ENCODE measurements at regions not wholly inside any gene's neighbourhood (a gene's known extent, or its start where the extent isn't known, plus 50 kb on each side); places are given as distances from the start of the nearest gene placed in this dataset.

GRCh38 chr2:14350856-14351255 is 281.7 kb upstream of the LRATD1 start:
- H3K4me3 ChIP-seq (ENCODE audit: extremely low read depth in 1 of 4, insufficient read depth in 2 of 4, low read depth in 3 of 4, low read length in 4 of 4): no peak overlapping the region
- H2BK15ac ChIP-seq (ENCODE audit: low read length): no peak overlapping the region
- H4K91ac ChIP-seq (replicated peaks; ENCODE audit: insufficient read length, low read length): no peak overlapping the region
- no peaks in the 10 kb centered on the region for H4K20me1 ChIP-seq (replicated peaks in 1 of 2; ENCODE audit: control insufficient read depth in 1 of 2, insufficient read depth in 2 of 2, low read length in 2 of 2)
- H3K27me3 ChIP-seq (replicated peaks in 1 of 4; ENCODE audit: control insufficient read depth in 3 of 4, extremely low read depth in 1 of 4, insufficient read depth in 3 of 4, low read length in 3 of 4): no peaks in the 10 kb centered on the region
- no peak overlapping the region for H3K14ac ChIP-seq (ENCODE audit: insufficient read length)
- H2AFZ ChIP-seq (ENCODE audit: low read length): no peak overlapping the region
- H2AK5ac ChIP-seq (ENCODE audit: low read depth, low read length): no peak overlapping the region
- ChIA-PET CTCF (ENCODE audit: partially characterized antibody) (no interaction called here), POLR2A (ENCODE audit: partially characterized antibody) (no interaction called here)
- no peak overlapping the region for H2BK120ac ChIP-seq (replicated peaks; ENCODE audit: low read depth, low read length)
- H3K18ac ChIP-seq (ENCODE audit: extremely low read depth, low read length): no peak overlapping the region
- no peak overlapping the region for H3K56ac ChIP-seq (replicated peaks; ENCODE audit: insufficient read length, low read depth, low read length)
- H3K9ac ChIP-seq (replicated peaks in 1 of 4; ENCODE audit: extremely low read depth in 1 of 4, low read depth in 3 of 4, low read length in 3 of 4): no peak overlapping the region
- H3K4ac ChIP-seq (replicated peaks; ENCODE audit: insufficient read length, low read depth, low read length): no peak overlapping the region
- H4K8ac ChIP-seq (ENCODE audit: extremely low read depth, insufficient read depth, low read length): no peak overlapping the region
- no peaks in the 10 kb centered on the region for H3K23me2 ChIP-seq (ENCODE audit: low read depth, low read length)
- no peak for DNase-seq (ENCODE audit: low read depth in 1 of 2, low spot score in 2 of 2)
- no peaks in the 10 kb centered on the region; a peak in 1 of 7 replicates for H3K4me1 ChIP-seq (replicated peaks in 1 of 4; ENCODE audit: control insufficient read depth in 3 of 4, insufficient read depth in 4 of 4, low read length in 3 of 4)
- no peak for FAIRE-seq
- H3K79me2 ChIP-seq (ENCODE audit: control insufficient read depth in 1 of 2, insufficient read depth in 2 of 2, low read length in 2 of 2): no peaks in the 10 kb centered on the region
- no peaks in the 10 kb centered on the region for H3K36me3 ChIP-seq (ENCODE audit: control insufficient read depth in 2 of 4, insufficient read depth in 4 of 4, low read length in 3 of 4)
- H2BK20ac ChIP-seq (ENCODE audit: low read length): no peak overlapping the region
- no peak overlapping the region for H4K5ac ChIP-seq (ENCODE audit: insufficient read length, low read depth, low read length)
- no peaks in the 10 kb centered on the region for H3K79me1 ChIP-seq (ENCODE audit: low read depth, low read length)
- no peak overlapping the region for H3K23ac ChIP-seq (ENCODE audit: insufficient read length)
- H2BK5ac ChIP-seq (ENCODE audit: low read depth, low read length): no peak overlapping the region
- no peak overlapping the region for H3K4me2 ChIP-seq (ENCODE audit: insufficient read depth in 1 of 2, low read depth in 2 of 2, low read length in 2 of 2)
- H3K27ac ChIP-seq (ENCODE audit: low read depth, low read length): no peak overlapping the region
- H3K9me3 ChIP-seq (ENCODE audit: insufficient read depth in 2 of 2, low read depth in 1 of 2, low read length in 1 of 2): no peaks in the 10 kb centered on the region
- no peak overlapping the region for H2BK12ac ChIP-seq (ENCODE audit: low read depth, low read length)
- TF ChIP-seq POU5F1 (IDR thresholded peaks at IDR 0.05; ENCODE audit: low read depth, low read length) (no peak), CEBPB (IDR thresholded peaks at IDR 0.05; ENCODE audit: low read depth, low read length) (no peak), BCL11A (IDR thresholded peaks at IDR 0.05; ENCODE audit: low read depth in 2 of 2, low read length in 2 of 2) (no peak), ATF3 (IDR thresholded peaks at IDR 0.05; ENCODE audit: insufficient read depth, low read depth, low read length) (no peak), GABPA (IDR thresholded peaks at IDR 0.05; ENCODE audit: borderline replicate concordance, insufficient read depth, low read length) (no peak), RAD21 (IDR thresholded peaks at IDR 0.05 in 1 of 2, conservative IDR thresholded peaks at IDR 0.05 in 1 of 2; ENCODE audit: low read depth in 2 of 2, low read length in 2 of 2) (no peak), KDM1A (IDR thresholded peaks at IDR 0.05; ENCODE audit: borderline replicate concordance, low read length) (no peak), HDAC6 (IDR thresholded peaks at IDR 0.05; ENCODE audit: low read depth, low read length) (no peak), TAF7 (optimal IDR thresholded peaks at IDR 0.05; ENCODE audit: borderline replicate concordance, low read depth, low read length) (no peak), CBX8 (IDR thresholded peaks at IDR 0.05; ENCODE audit: borderline replicate concordance, low read depth, low read length) (no peak), HDAC2 (IDR thresholded peaks at IDR 0.05; ENCODE audit: borderline replicate concordance in 1 of 2, low read depth in 2 of 2, low read length in 2 of 2) (no peak), TAF1 (IDR thresholded peaks at IDR 0.05; ENCODE audit: low read depth, low read length) (no peak), RNF2 (IDR thresholded peaks at IDR 0.05; ENCODE audit: borderline replicate concordance, low read depth, low read length, missing control alignments, poor library complexity, severe bottlenecking) (no peak), SIRT6 (IDR thresholded peaks at IDR 0.05; ENCODE audit: low read length) (no peak)

Measured in H1 (cell line).